SK-N-SH (cell line): ENCODE measurements at regions not wholly inside any gene's neighbourhood (a gene's known extent, or its start where the extent isn't known, plus 50 kb on each side); places are given as distances from the start of the nearest gene placed in this dataset.

ENCODE experiments used
- CTCF ChIA-PET: fragments of 300-600, 350-600 bp; formaldehyde crosslinking; extraction: SDS; loops from one replicate; lab custom pipeline; 2021; lab: Yijun Ruan, JAX
- POLR2A ChIA-PET: fragments of 350-600 bp; sonication (Branson Sonifier 250); formaldehyde crosslinking; extraction: SDS; loops from one replicate; lab custom pipeline; 2020; ENCODE audit warnings: antibody characterized with exemption, inconsistent platforms; lab: Yijun Ruan, JAX
- DNase-seq: peaks from one replicate; pipeline ENCODE4 v3.0.0; 2012
- H2AFZ ChIP-seq: fragments of 200-600 bp; sonication (generic); 2 replicates; pipeline ENCODE4 v1.8.1; 2016; ENCODE audit warnings: antibody characterized with exemption, mild to moderate bottlenecking, low read depth
- H3F3A ChIP-seq: fragments of 200-600 bp; sonication (generic); replicated peaks from 2 replicates; pipeline ENCODE3; 2016; ENCODE audit warnings: antibody characterized with exemption, mild to moderate bottlenecking; ENCODE audit not compliant: insufficient read depth
- H3K27ac ChIP-seq, 2 experiments: fragments of 200-500 bp in 1 of 2; fragments of 200-600 bp in 1 of 2; sonication (Bioruptor generic) in 1 of 2; sonication (generic), shearing (Covaris generic) in 1 of 2; 2 replicates each; pipeline versions ENCODE4 v1.5.1 to v1.6.1; 2014 to 2016; ENCODE audit warnings: low read depth in 2 of 2, inconsistent platforms in 1 of 2, low read length in 1 of 2, mild to moderate bottlenecking in 1 of 2, mixed read lengths in 1 of 2
- H3K27me3 ChIP-seq: fragments of 200-600 bp; sonication (generic), shearing (Covaris generic); 2 replicates; pipeline ENCODE4 v1.6.1; 2016; ENCODE audit warnings: mixed run types; ENCODE audit not compliant: insufficient read depth
- H3K36me3 ChIP-seq, 2 experiments: fragments of 200-500 bp in 1 of 2; fragments of 200-600 bp in 1 of 2; sonication (Bioruptor generic) in 1 of 2; sonication (generic) in 1 of 2; replicated peaks in 1 of 2; 2 replicates each; pipeline versions ENCODE3 to v1.5.1; 2014 to 2016; ENCODE audit warnings: low read length in 1 of 2, mild to moderate bottlenecking in 1 of 2; ENCODE audit not compliant: insufficient read depth in 2 of 2, control insufficient read depth in 1 of 2
- H3K4me1 ChIP-seq, 2 experiments: fragments of 200-500 bp in 1 of 2; fragments of 200-600 bp in 1 of 2; sonication (Bioruptor generic) in 1 of 2; sonication (generic), shearing (Covaris generic) in 1 of 2; 2 replicates each; pipeline versions ENCODE4 v1.5.1 to v1.6.1; 2014 to 2016; ENCODE audit warnings: low read depth in 1 of 2, low read length in 1 of 2, mixed run types in 1 of 2; ENCODE audit not compliant: insufficient read depth in 2 of 2, control insufficient read depth in 1 of 2
- H3K4me2 ChIP-seq: fragments of 200-600 bp; sonication (generic), shearing (Covaris generic); 2 replicates; pipeline ENCODE4 v1.6.1; 2017; ENCODE audit warnings: mixed run types
- H3K4me3 ChIP-seq, 2 experiments: fragments of 200-500 bp in 1 of 2; fragments of 200-600 bp in 1 of 2; sonication (Bioruptor generic) in 1 of 2; sonication (generic), shearing (Covaris generic) in 1 of 2; 2 replicates each; pipeline versions ENCODE4 v1.5.1 to v1.8.1; 2014 to 2016; ENCODE audit warnings: low read depth in 2 of 2, inconsistent platforms in 1 of 2, low read length in 1 of 2, mild to moderate bottlenecking in 1 of 2, mixed read lengths in 1 of 2, moderate library complexity in 1 of 2
- H3K79me2 ChIP-seq: fragments of 200-600 bp; sonication (generic); 2 replicates; pipeline ENCODE4 v1.8.1; 2017; ENCODE audit warnings: mild to moderate bottlenecking; ENCODE audit not compliant: insufficient read depth
- H3K9ac ChIP-seq: fragments of 200-600 bp; sonication (generic); 2 replicates; pipeline ENCODE4 v1.6.1; 2017; ENCODE audit warnings: mixed run types
- H3K9me2 ChIP-seq: fragments of 200-600 bp; sonication (generic); 2 replicates; pipeline ENCODE4 v1.6.1; 2017; ENCODE audit warnings: mixed run types
- H3K9me3 ChIP-seq: fragments of 200-600 bp; sonication (generic); 2 replicates; pipeline ENCODE4 v1.6.1; 2017; ENCODE audit warnings: mixed run types, mild to moderate bottlenecking, moderate library complexity
- H4K20me1 ChIP-seq: fragments of 200-600 bp; sonication (generic); 2 replicates; pipeline ENCODE4 v1.6.1; 2017; ENCODE audit warnings: mild to moderate bottlenecking, mixed run types; ENCODE audit not compliant: insufficient read depth
- CHD2 ChIP-seq: fragments of 150-350 bp; IDR thresholded peaks from 2 replicates; pipeline ENCODE4 v1.6.1; 2018; ENCODE audit warnings: low read length; ENCODE audit not compliant: partially characterized antibody
- ELF1 ChIP-seq: IDR thresholded peaks from 2 replicates; pipeline ENCODE4 v1.4.0; 2012
- EP300 ChIP-seq, 2 experiments: IDR thresholded peaks; 2 replicates each; pipeline versions ENCODE4 v1.4.0 to v1.6.1; 2012; ENCODE audit warnings: borderline replicate concordance in 1 of 2, low read depth in 1 of 2, low read length in 1 of 2
- GATA2 ChIP-seq: sonication (generic); formaldehyde crosslinking; IDR thresholded peaks from 2 replicates; pipeline ENCODE4 v1.5.0; 2020; ENCODE audit warnings: mild to moderate bottlenecking, missing genetic modification reagents
- JUND ChIP-seq: IDR thresholded peaks from 2 replicates; pipeline ENCODE4 v1.4.0; 2012
- MAX ChIP-seq: IDR thresholded peaks from 2 replicates; pipeline ENCODE4 v1.4.0; 2012; ENCODE audit warnings: low read depth
- MEF2A ChIP-seq: IDR thresholded peaks from 2 replicates; pipeline ENCODE4 v1.4.0; 2012; ENCODE audit warnings: low read depth, borderline replicate concordance
- NRF1 ChIP-seq: IDR thresholded peaks from 2 replicates; pipeline ENCODE4 v1.6.1; 2012; ENCODE audit warnings: low read depth, mild to moderate bottlenecking, low read length
- PBX3 ChIP-seq: IDR thresholded peaks from 2 replicates; pipeline ENCODE4; 2012
- RCOR1 ChIP-seq: fragments of 150-350 bp; IDR thresholded peaks from 2 replicates; pipeline ENCODE4 v1.6.1; 2017; ENCODE audit warnings: antibody characterized with exemption, low read length
- RXRA ChIP-seq: IDR thresholded peaks from 2 replicates; pipeline ENCODE4 v1.4.0; 2012; ENCODE audit warnings: low read depth, mild to moderate bottlenecking, borderline replicate concordance
- TCF12 ChIP-seq: IDR thresholded peaks from 2 replicates; pipeline ENCODE4 v1.4.0; 2012
- TEAD4 ChIP-seq: IDR thresholded peaks from 2 replicates; pipeline ENCODE4 v1.4.0; 2012; ENCODE audit warnings: mild to moderate bottlenecking, borderline replicate concordance; ENCODE audit not compliant: insufficient read depth
- USF2 ChIP-seq: fragments of 150-350 bp; IDR thresholded peaks from 2 replicates; pipeline ENCODE4 v1.6.1; 2017; ENCODE audit warnings: antibody characterized with exemption, low read length, low read depth, borderline replicate concordance
- ZBTB33 ChIP-seq: IDR thresholded peaks from 2 replicates; pipeline ENCODE4 v1.4.0; 2012; ENCODE audit warnings: low read depth, borderline replicate concordance
- WGBS: methylation state at CpG from one replicate; pipeline ENCODE4 v1.1.6; 2017; ENCODE audit warnings: low lambda C conversion rate; 5-methylcytosine and 5-hydroxymethylcytosine counted together

- POLR2A ChIA-PET, result no interaction called here
- H3K27me3 ChIP-seq, result peaks cover 53% of the 10 kb centered on the region
- no peaks in the 10 kb centered on the region for H3K9me3 ChIP-seq
- no peak overlapping the region for H3K9ac ChIP-seq
- no peak overlapping the region for H3K4me2 ChIP-seq
- no peaks in the 10 kb centered on the region for H3K9me2 ChIP-seq
- TF ChIP-seq NRF1 (no peak), RXRA (no peak), ZBTB33 (no peak), CHD2 (no peak), RCOR1 (no peak)
- no peaks in the 10 kb centered on the region for H3F3A ChIP-seq
- H3K4me3 ChIP-seq, result no peak overlapping the region
- no peaks in the 10 kb centered on the region for H4K20me1 ChIP-seq
- no peak overlapping the region for H2AFZ ChIP-seq
- WGBS, result 83% methylated on average over 1 of the region's 6 CpGs
- no peaks in the 10 kb centered on the region for H3K79me2 ChIP-seq
- no peak for DNase-seq
- H3K36me3 ChIP-seq, result no peaks in the 10 kb centered on the region
- CTCF ChIA-PET, result no interaction called here
- no peak overlapping the region for H3K27ac ChIP-seq
- H3K4me1 ChIP-seq, result no peaks in the 10 kb centered on the region
Measured at GRCh38 chr16:87127766-87128147, 189.4 kb downstream of the C16orf95 start.

- no peaks in the 10 kb centered on the region for H3K9me2 ChIP-seq
- H3K79me2 ChIP-seq, result no peaks in the 10 kb centered on the region
- ChIA-PET CTCF (no interaction called here), POLR2A (no interaction called here)
- TF ChIP-seq USF2, result no peak
- TF ChIP-seq EP300 (IDR thresholded peaks at IDR 0.05; ENCODE audit: borderline replicate concordance in 1 of 2, low read depth in 1 of 2, low read length in 1 of 2), result no peak
- TF ChIP-seq GATA2 (CRISPR knock-in tag), result no peak
- TF ChIP-seq PBX3, result no peak
- TF ChIP-seq JUND, result no peak
- TF ChIP-seq CHD2, result no peak
- no peak for TF ChIP-seq MAX
- no peak for TF ChIP-seq TEAD4
- no peak for TF ChIP-seq NRF1
- TF ChIP-seq MEF2A, result no peak
- TF ChIP-seq ELF1, result no peak
- TF ChIP-seq TCF12, result no peak
- H3K4me2 ChIP-seq, result no peak overlapping the region
- no peaks in the 10 kb centered on the region for H3F3A ChIP-seq
- DNase-seq, result no peak
- no peak overlapping the region for H3K27ac ChIP-seq
- H3K9ac ChIP-seq, result no peak overlapping the region
- H3K4me1 ChIP-seq, result no peaks in the 10 kb centered on the region
- no peaks in the 10 kb centered on the region for H4K20me1 ChIP-seq
- H2AFZ ChIP-seq, result no peak overlapping the region
- WGBS, result 14% methylated on average over 4 of the region's 4 CpGs
- H3K36me3 ChIP-seq, result no peaks in the 10 kb centered on the region
- no peak overlapping the region for H3K4me3 ChIP-seq
- peaks cover 73% of the 10 kb centered on the region for H3K27me3 ChIP-seq
- no peaks in the 10 kb centered on the region for H3K9me3 ChIP-seq
Measured at GRCh38 chr16:87129771-87130170, 187.4 kb downstream of the C16orf95 start.
